NB4 (cell line): ENCODE measurements at regions not wholly inside any gene's neighbourhood (a gene's known extent, or its start where the extent isn't known, plus 50 kb on each side); places are given as distances from the start of the nearest gene placed in this dataset.

Source experiments
- POLR2A ChIP-seq: IDR thresholded peaks from 2 replicates; pipeline ENCODE4 v1.6.1; 2011; ENCODE audit warnings: mild to moderate bottlenecking; ENCODE audit not compliant: insufficient read length; ENCODE audit errors: extremely low read depth
- TF ChIP-seq, protein P1 (sequence below): IDR thresholded peaks from one replicate; pipeline ENCODE4 v1.5.1; 2012; ENCODE audit warnings: low read depth, low read length

DNA sequence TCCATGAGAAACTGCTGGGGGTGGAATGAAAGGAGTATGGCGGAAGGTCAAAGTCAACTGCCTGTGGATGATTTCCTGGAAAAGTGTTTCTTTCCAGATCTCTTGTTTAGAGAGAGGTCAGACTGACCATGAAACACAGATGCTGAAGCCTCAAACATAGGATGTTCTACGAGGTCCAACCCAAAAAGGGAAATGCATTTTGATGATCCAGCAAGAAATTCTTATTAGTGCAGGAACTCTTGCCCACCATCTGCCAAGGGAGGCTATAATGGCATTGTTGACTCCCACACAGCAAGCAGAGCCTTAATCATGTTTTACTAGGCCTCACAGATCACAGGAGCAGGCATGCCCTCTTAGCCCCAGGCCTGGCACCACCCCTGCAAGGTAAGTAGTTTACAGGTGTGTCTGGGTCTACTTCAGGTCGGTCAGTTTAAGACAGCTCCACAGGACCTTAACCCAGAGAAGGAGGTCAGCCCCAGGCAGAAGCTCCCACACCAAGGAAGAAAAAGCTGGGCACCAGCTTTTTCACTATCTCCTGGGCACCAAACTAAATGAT lies 67.6 kb upstream of the CNKSR3 start:
- TF ChIP-seq, protein P1, sequence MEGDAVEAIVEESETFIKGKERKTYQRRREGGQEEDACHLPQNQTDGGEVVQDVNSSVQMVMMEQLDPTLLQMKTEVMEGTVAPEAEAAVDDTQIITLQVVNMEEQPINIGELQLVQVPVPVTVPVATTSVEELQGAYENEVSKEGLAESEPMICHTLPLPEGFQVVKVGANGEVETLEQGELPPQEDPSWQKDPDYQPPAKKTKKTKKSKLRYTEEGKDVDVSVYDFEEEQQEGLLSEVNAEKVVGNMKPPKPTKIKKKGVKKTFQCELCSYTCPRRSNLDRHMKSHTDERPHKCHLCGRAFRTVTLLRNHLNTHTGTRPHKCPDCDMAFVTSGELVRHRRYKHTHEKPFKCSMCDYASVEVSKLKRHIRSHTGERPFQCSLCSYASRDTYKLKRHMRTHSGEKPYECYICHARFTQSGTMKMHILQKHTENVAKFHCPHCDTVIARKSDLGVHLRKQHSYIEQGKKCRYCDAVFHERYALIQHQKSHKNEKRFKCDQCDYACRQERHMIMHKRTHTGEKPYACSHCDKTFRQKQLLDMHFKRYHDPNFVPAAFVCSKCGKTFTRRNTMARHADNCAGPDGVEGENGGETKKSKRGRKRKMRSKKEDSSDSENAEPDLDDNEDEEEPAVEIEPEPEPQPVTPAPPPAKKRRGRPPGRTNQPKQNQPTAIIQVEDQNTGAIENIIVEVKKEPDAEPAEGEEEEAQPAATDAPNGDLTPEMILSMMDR, result no peak
- no peak for TF ChIP-seq POLR2A
